Uterus (tissue), 3 donors: ENCODE measurements at regions not wholly inside any gene's neighbourhood (a gene's known extent, or its start where the extent isn't known, plus 50 kb on each side); places are given as distances from the start of the nearest gene placed in this dataset.

Source experiments
- DNase-seq, 2 donors: peaks; one replicate each; pipeline ENCODE4 v3.0.0-alpha.2; 2019 to 2020
- H3K27ac ChIP-seq, 2 donors: fragments of 200-600 bp; sonication (generic); 1 replicate in 1 of 2; 2 replicates in 1 of 2; pipeline ENCODE4 v1.5.1; 2016 to 2018
- H3K27me3 ChIP-seq, 2 donors: fragments of 200-600 bp; sonication (generic); one replicate each; pipeline ENCODE4 v1.5.1; 2018 to 2019; ENCODE audit warnings: control low read depth in 1 of 2
- H3K36me3 ChIP-seq, 2 donors: fragments of 200-600 bp; sonication (generic); one replicate each; pipeline ENCODE4 v1.5.1; 2019; ENCODE audit warnings: control low read depth in 1 of 2
- H3K4me1 ChIP-seq, 2 donors: fragments of 200-600 bp; sonication (generic); one replicate each; pipeline ENCODE4 v1.5.1; 2018 to 2019; ENCODE audit warnings: control low read depth in 1 of 2
- H3K4me3 ChIP-seq, 2 donors: fragments of 200-600 bp; sonication (generic); 1 replicate in 1 of 2; 2 replicates in 1 of 2; pipeline ENCODE4 v1.5.1; 2018 to 2019; ENCODE audit warnings: mild to moderate bottlenecking in 1 of 2
- H3K9me3 ChIP-seq, 2 donors: fragments of 200-600 bp; sonication (generic); one replicate each; pipeline ENCODE4 v1.5.1; 2019; ENCODE audit warnings: control low read depth in 1 of 2
- CTCF ChIP-seq, 4 experiments: fragments of 200-600 bp in 2 of 4; fragments of 450-650 bp in 2 of 4; sonication (generic) in 2 of 4; IDR thresholded peaks; one replicate each; pipeline ENCODE4 v1.5.1; 2016 to 2019; ENCODE audit warnings: antibody characterized with exemption in 4 of 4, mild to moderate bottlenecking in 2 of 4, moderate library complexity in 1 of 4
- POLR2A ChIP-seq, 2 donors: fragments of 450-650 bp; IDR thresholded peaks; one replicate each; pipeline ENCODE4 v1.6.1; 2016; ENCODE audit warnings: antibody characterized with exemption in 2 of 2, mild to moderate bottlenecking in 1 of 2, moderate library complexity in 1 of 2
- intact Hi-C: fragments of 100-400 bp; cut with DNase I; formaldehyde crosslinking; loops from one replicate; pipeline ENCODE4 v1.15.1; 2023; ENCODE audit warnings: low total_unique reads
- donor health status: DM: yes; HTN: yes; CAD: no.

GRCh38 chr9:90966031-90966290 lies 164.3 kb downstream of the SYK start:
- DNase-seq: no peak
- Histone ChIP-seq H3K36me3 (no peaks in the 10 kb centered on the region), H3K9me3 (no peaks in the 10 kb centered on the region), H3K4me1 (no peaks in the 10 kb centered on the region), H3K27ac (peak overlapping the region in 1 of 2 donors; percentile 79), H3K4me3 (no peak overlapping the region), H3K27me3 (no peaks in the 10 kb centered on the region)
- intact Hi-C loops: no loop called here
- no peak for TF ChIP-seq CTCF (IDR thresholded peaks at IDR 0.05)
- TF ChIP-seq POLR2A (IDR thresholded peaks at IDR 0.05): no peak

- Histone ChIP-seq H3K36me3 (no peaks in the 10 kb centered on the region), H3K4me3 (no peak overlapping the region), H3K4me1 (no peaks in the 10 kb centered on the region), H3K9me3 (no peaks in the 10 kb centered on the region), H3K27ac (peak overlapping the region in 1 of 2 donors; percentile 79), H3K27me3 (no peaks in the 10 kb centered on the region)
- TF ChIP-seq POLR2A (IDR thresholded peaks at IDR 0.05) (no peak), CTCF (IDR thresholded peaks at IDR 0.05) (no peak)
- intact Hi-C loops: no loop called here
- DNase-seq: no peak
These were observed 165.0 kb downstream of the SYK start for GRCh38 chr9:90966480-90967144.

- Histone ChIP-seq H3K27me3 (no peaks in the 10 kb centered on the region), H3K36me3 (no peaks in the 10 kb centered on the region), H3K4me3 (no peak overlapping the region), H3K27ac (no peak overlapping the region), H3K9me3 (no peaks in the 10 kb centered on the region), H3K4me1 (no peaks in the 10 kb centered on the region)
- intact Hi-C loops: no loop called here
- DNase-seq: no peak
- TF ChIP-seq CTCF (IDR thresholded peaks at IDR 0.05) (no peak), POLR2A (IDR thresholded peaks at IDR 0.05) (no peak)
These were observed 165.5 kb downstream of the SYK start for GRCh38 chr9:90967145-90967538.

- no peak for DNase-seq
- Histone ChIP-seq H3K36me3 (no peaks in the 10 kb centered on the region), H3K4me1 (no peaks in the 10 kb centered on the region), H3K4me3 (no peak overlapping the region), H3K27ac (no peak overlapping the region), H3K9me3 (no peaks in the 10 kb centered on the region), H3K27me3 (no peaks in the 10 kb centered on the region)
- TF ChIP-seq CTCF (IDR thresholded peaks at IDR 0.05): no peak
- no peak for TF ChIP-seq POLR2A (IDR thresholded peaks at IDR 0.05)
- intact Hi-C loops: no loop called here
These were observed 167.5 kb downstream of the SYK start for GRCh38 chr9:90969021-90969675.

GRCh38 chr9:90970608-90971007 lies 169.0 kb downstream of the SYK start:
- Histone ChIP-seq H3K9me3 (no peaks in the 10 kb centered on the region), H3K36me3 (no peaks in the 10 kb centered on the region), H3K4me1 (no peaks in the 10 kb centered on the region), H3K27me3 (no peaks in the 10 kb centered on the region), H3K27ac (no peak overlapping the region), H3K4me3 (no peak overlapping the region)
- no peak for DNase-seq
- intact Hi-C loops: no loop called here
- no peak for TF ChIP-seq CTCF (IDR thresholded peaks at IDR 0.05)
- no peak for TF ChIP-seq POLR2A (IDR thresholded peaks at IDR 0.05)
